GM15510 (cell line): ENCODE measurements at regions not wholly inside any gene's neighbourhood (a gene's known extent, or its start where the extent isn't known, plus 50 kb on each side); places are given as distances from the start of the nearest gene placed in this dataset.

Experiments used
- POLR2A ChIP-seq: IDR thresholded peaks from 3 replicates; pipeline ENCODE4 v1.6.1; 2011; ENCODE audit warnings: borderline replicate concordance; ENCODE audit not compliant: insufficient read length; ENCODE audit errors: extremely low read depth

GRCh38 chr12:14313379-14314138 is 51.9 kb upstream of the ATF7IP start:
- TF ChIP-seq POLR2A = no peak

DNA sequence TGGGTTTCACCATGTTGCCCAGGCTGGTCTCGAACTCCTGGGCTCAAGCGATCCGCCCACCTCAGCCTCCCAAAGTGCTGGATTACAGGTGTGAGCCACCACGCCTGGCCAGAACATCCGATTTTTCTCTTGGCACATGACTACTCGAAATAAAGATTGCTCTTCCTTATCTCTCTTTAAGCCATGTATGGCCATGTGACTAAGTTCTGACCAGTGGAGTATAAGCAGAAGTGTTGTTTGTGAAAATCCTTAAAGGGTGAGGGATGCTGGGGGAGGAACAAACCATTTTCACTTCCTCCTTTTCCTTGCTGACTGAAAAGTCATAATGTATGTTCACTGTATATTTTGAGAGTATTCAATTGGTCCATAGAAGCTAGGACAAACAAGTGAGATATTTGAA is 50.7 kb upstream of the ATF7IP start:
- no peak for TF ChIP-seq POLR2A

DNA sequence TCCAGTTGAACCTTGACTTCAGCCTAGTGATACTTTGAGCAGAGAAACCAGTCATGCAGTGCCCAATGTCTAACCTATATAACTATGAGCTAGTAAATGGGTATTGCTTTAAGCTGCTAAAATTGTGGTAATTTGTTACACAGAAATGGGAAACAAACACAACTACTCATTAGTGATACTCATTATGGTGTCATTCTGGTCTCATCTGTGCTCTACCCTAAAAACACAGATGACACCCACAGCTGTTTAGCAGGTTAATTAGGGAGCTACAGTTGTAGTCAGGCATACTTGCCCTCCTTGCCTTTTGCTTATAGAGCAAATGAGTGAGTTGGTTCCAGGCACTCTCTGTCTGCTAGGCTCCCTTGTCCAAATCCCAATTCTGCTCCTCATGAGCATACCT is 50.0 kb upstream of the ATF7IP start:
- TF ChIP-seq POLR2A = no peak
